H1 (cell line): ENCODE measurements at regions not wholly inside any gene's neighbourhood (a gene's known extent, or its start where the extent isn't known, plus 50 kb on each side); places are given as distances from the start of the nearest gene placed in this dataset.

Experiments used
- CTCF ChIA-PET: fragments of 300-600 bp; sonication (Branson Sonifier 250); formaldehyde crosslinking; loops from one replicate; lab custom pipeline; 2021; ENCODE audit not compliant: partially characterized antibody; lab: Charles Lee
- POLR2A ChIA-PET: fragments of 300-600 bp; sonication (Branson Sonifier 250); formaldehyde crosslinking; loops from one replicate; lab custom pipeline; 2021; ENCODE audit warnings: inconsistent platforms; ENCODE audit not compliant: partially characterized antibody; lab: Charles Lee
- DNase-seq, 2 experiments: peaks; one replicate each; pipeline versions ENCODE4 v3.0.0 to v3.0.0-alpha.2; 2010 to 2022; ENCODE audit warnings: low spot score in 2 of 2, low read depth in 1 of 2, mixed read lengths in 1 of 2
- FAIRE-seq: peaks from 2 replicates; lab custom pipeline; 2011; peaks lifted over from hg19 to GRCh38; lab: Jason Lieb, UNC
- H2AFZ ChIP-seq: 2 replicates; pipeline ENCODE4 v1.8.1; 2012; ENCODE audit warnings: low read length, inconsistent platforms
- H2AK5ac ChIP-seq: 2 replicates; pipeline ENCODE4 v1.6.1; 2013; ENCODE audit warnings: low read depth, low read length
- H2BK120ac ChIP-seq: replicated peaks from 2 replicates; pipeline ENCODE3; 2013; ENCODE audit warnings: low read depth, low read length, inconsistent platforms
- H2BK12ac ChIP-seq: 2 replicates; pipeline ENCODE4 v1.6.1; 2013; ENCODE audit warnings: low read depth, low read length
- H2BK15ac ChIP-seq: 2 replicates; pipeline ENCODE4 v1.6.1; 2013; ENCODE audit warnings: low read length
- H2BK20ac ChIP-seq: 2 replicates; pipeline ENCODE4 v1.6.1; 2013; ENCODE audit warnings: low read length
- H2BK5ac ChIP-seq: 2 replicates; pipeline ENCODE4 v1.6.1; 2013; ENCODE audit warnings: low read depth, low read length
- H3K14ac ChIP-seq: 2 replicates; pipeline ENCODE4 v1.6.1; 2013; ENCODE audit warnings: inconsistent platforms; ENCODE audit not compliant: insufficient read length
- H3K18ac ChIP-seq: 2 replicates; pipeline ENCODE4 v1.6.1; 2013; ENCODE audit warnings: low read length; ENCODE audit errors: extremely low read depth
- H3K23ac ChIP-seq: 2 replicates; pipeline ENCODE4 v1.6.1; 2013; ENCODE audit warnings: inconsistent platforms; ENCODE audit not compliant: insufficient read length
- H3K23me2 ChIP-seq: 2 replicates; pipeline ENCODE4 v1.6.1; 2013; ENCODE audit warnings: low read depth, low read length
- H3K27ac ChIP-seq: 2 replicates; pipeline ENCODE4 v1.6.1; 2011; ENCODE audit warnings: low read depth, low read length, inconsistent platforms
- H3K27me3 ChIP-seq, 4 experiments: replicated peaks in 1 of 4; 1 replicate in 1 of 4; 2 replicates in 3 of 4; pipeline versions ENCODE4 v1.6.1 to v1.8.1; 2011 to 2013; ENCODE audit warnings: low read length in 3 of 4, mild to moderate bottlenecking in 3 of 4, inconsistent platforms in 2 of 4, mixed read lengths in 2 of 4, moderate library complexity in 1 of 4; ENCODE audit not compliant: control insufficient read depth in 3 of 4, insufficient read depth in 3 of 4; ENCODE audit errors: extremely low read depth in 1 of 4
- H3K36me3 ChIP-seq, 4 experiments: 2 replicates each; pipeline versions ENCODE4 v1.6.1 to v1.8.1; 2011 to 2013; ENCODE audit warnings: mild to moderate bottlenecking in 4 of 4, low read length in 3 of 4, moderate library complexity in 2 of 4, control low read depth in 1 of 4, inconsistent platforms in 1 of 4; ENCODE audit not compliant: insufficient read depth in 4 of 4, control insufficient read depth in 2 of 4
- H3K4ac ChIP-seq: replicated peaks from 2 replicates; pipeline ENCODE3; 2013; ENCODE audit warnings: low read length, low read depth, mixed read lengths, inconsistent platforms; ENCODE audit not compliant: insufficient read length
- H3K4me1 ChIP-seq, 4 experiments: replicated peaks in 1 of 4; 1 replicate in 1 of 4; 2 replicates in 3 of 4; pipeline versions ENCODE4 v1.6.1 to v1.8.1; 2011 to 2013; ENCODE audit warnings: low read length in 3 of 4, inconsistent platforms in 2 of 4, mixed read lengths in 1 of 4; ENCODE audit not compliant: insufficient read depth in 4 of 4, control insufficient read depth in 3 of 4
- H3K4me2 ChIP-seq, 2 experiments: 2 replicates each; pipeline versions ENCODE4 v1.6.1 to v1.8.1; 2011 to 2013; ENCODE audit warnings: low read depth in 2 of 2, low read length in 2 of 2, control low read depth in 1 of 2, inconsistent platforms in 1 of 2, mild to moderate bottlenecking in 1 of 2; ENCODE audit not compliant: insufficient read depth in 1 of 2
- H3K4me3 ChIP-seq, 4 experiments: fragments of 200-600, 300-600 bp in 1 of 4; sonication (generic), shearing (Covaris generic), sonication (Bioruptor Twin) in 1 of 4; 2 replicates each; pipeline versions ENCODE4 v1.5.1 to v1.8.1; 2011 to 2016; ENCODE audit warnings: low read length in 4 of 4, low read depth in 3 of 4, control low read depth in 2 of 4, inconsistent platforms in 2 of 4, mild to moderate bottlenecking in 2 of 4, mixed read lengths in 1 of 4, moderate library complexity in 1 of 4; ENCODE audit not compliant: insufficient read depth in 2 of 4; ENCODE audit errors: extremely low read depth in 1 of 4
- H3K56ac ChIP-seq: replicated peaks from 2 replicates; pipeline ENCODE3; 2013; ENCODE audit warnings: low read depth, mild to moderate bottlenecking, mixed read lengths, low read length, inconsistent platforms; ENCODE audit not compliant: insufficient read length
- H3K79me1 ChIP-seq: 2 replicates; pipeline ENCODE4 v1.6.1; 2013; ENCODE audit warnings: low read depth, low read length, control low read depth
- H3K79me2 ChIP-seq, 2 experiments: 2 replicates each; pipeline versions ENCODE4 v1.6.1 to v1.8.1; 2012 to 2013; ENCODE audit warnings: low read length in 2 of 2, mild to moderate bottlenecking in 2 of 2, inconsistent platforms in 1 of 2; ENCODE audit not compliant: insufficient read depth in 2 of 2, control insufficient read depth in 1 of 2
- H3K9ac ChIP-seq, 4 experiments: replicated peaks in 1 of 4; 1 replicate in 1 of 4; 2 replicates in 3 of 4; pipeline versions ENCODE4 v1.6.1 to v1.8.1; 2011 to 2013; ENCODE audit warnings: low read depth in 3 of 4, low read length in 3 of 4, control low read depth in 2 of 4, mild to moderate bottlenecking in 2 of 4, moderate library complexity in 2 of 4, inconsistent platforms in 1 of 4; ENCODE audit errors: extremely low read depth in 1 of 4
- H3K9me3 ChIP-seq, 2 experiments: 2 replicates each; pipeline versions ENCODE4 v1.6.1 to v1.8.1; 2012 to 2013; ENCODE audit warnings: mild to moderate bottlenecking in 2 of 2, moderate library complexity in 2 of 2, control low read depth in 1 of 2, inconsistent platforms in 1 of 2, low read depth in 1 of 2, low read length in 1 of 2, mixed read lengths in 1 of 2; ENCODE audit not compliant: insufficient read depth in 2 of 2
- H4K20me1 ChIP-seq, 2 experiments: replicated peaks in 1 of 2; 2 replicates each; pipeline versions ENCODE3 to v1.8.1; 2011 to 2013; ENCODE audit warnings: inconsistent platforms in 2 of 2, low read length in 2 of 2, mild to moderate bottlenecking in 1 of 2; ENCODE audit not compliant: insufficient read depth in 2 of 2, control insufficient read depth in 1 of 2
- H4K5ac ChIP-seq: 2 replicates; pipeline ENCODE4 v1.6.1; 2013; ENCODE audit warnings: low read length, low read depth, mixed read lengths, inconsistent platforms; ENCODE audit not compliant: insufficient read length
- H4K8ac ChIP-seq: 2 replicates; pipeline ENCODE4 v1.8.0; 2013; ENCODE audit warnings: mild to moderate bottlenecking, moderate library complexity, low read length, inconsistent platforms; ENCODE audit not compliant: insufficient read depth; ENCODE audit errors: extremely low read depth
- H4K91ac ChIP-seq: replicated peaks from 2 replicates; pipeline ENCODE3; 2013; ENCODE audit warnings: low read length, mixed read lengths, inconsistent platforms; ENCODE audit not compliant: insufficient read length
- ASH2L ChIP-seq: fragments of 200-600, 300-600 bp; sonication (generic); IDR thresholded peaks from one replicate; pipeline ENCODE4 v1.7.1; 2017; ENCODE audit warnings: low read length
- BRCA1 ChIP-seq: IDR thresholded peaks from 2 replicates; pipeline ENCODE4 v1.6.1; 2012; ENCODE audit warnings: low read depth, low read length, improper control_type of control experiment
- EZH2 ChIP-seq: fragments of 200-600 bp; sonication (generic); IDR thresholded peaks from 2 replicates; pipeline ENCODE4 v1.7.1; 2012; ENCODE audit warnings: low read depth, mild to moderate bottlenecking, moderate library complexity, low read length, inconsistent platforms; ENCODE audit not compliant: severe bottlenecking
- GTF2F1 ChIP-seq: IDR thresholded peaks from 2 replicates; pipeline ENCODE4 v1.6.1; 2012; ENCODE audit warnings: low read depth, low read length, improper control_type of control experiment, borderline replicate concordance
- HDAC2 ChIP-seq, 2 experiments: fragments of 300-600 bp in 1 of 2; sonication (generic) in 1 of 2; IDR thresholded peaks; 2 replicates each; pipeline ENCODE4 v1.6.1; 2011 to 2012; ENCODE audit warnings: low read depth in 2 of 2, low read length in 2 of 2, mild to moderate bottlenecking in 2 of 2, moderate library complexity in 2 of 2, borderline replicate concordance in 1 of 2, inconsistent platforms in 1 of 2
- RXRA ChIP-seq: IDR thresholded peaks from 2 replicates; pipeline ENCODE4 v1.6.1; 2011; ENCODE audit warnings: low read depth, mild to moderate bottlenecking, low read length, moderate library complexity; ENCODE audit not compliant: insufficient read depth
- SAP30 ChIP-seq: fragments of 300-600 bp; sonication (generic); IDR thresholded peaks from 2 replicates; pipeline ENCODE4 v1.7.1; 2012; ENCODE audit warnings: low read length, moderate library complexity, mild to moderate bottlenecking, inconsistent platforms; ENCODE audit not compliant: insufficient read depth, insufficient replicate concordance
- SIX5 ChIP-seq: IDR thresholded peaks from 2 replicates; pipeline ENCODE4 v1.6.1; 2011; ENCODE audit warnings: mild to moderate bottlenecking, low read depth, low read length
- TAF7 ChIP-seq: optimal IDR thresholded peaks from 2 replicates; pipeline ENCODE3; 2011; ENCODE audit warnings: low read depth, mild to moderate bottlenecking, inconsistent platforms, low read length, moderate library complexity, borderline replicate concordance
- WGBS, 2 experiments: shearing (Covaris generic) in 1 of 2; methylation state at CpG; one replicate each; pipeline versions ENCODE4 v1.1.6 to v1.1.7; 2013 to 2015; ENCODE audit warnings: low lambda C conversion rate in 2 of 2, mixed read lengths in 2 of 2, inconsistent platforms in 1 of 2, low coverage in 1 of 2, missing lambda C conversion rate in 1 of 2; ENCODE audit not compliant: insufficient replicate concordance in 2 of 2, insufficient coverage in 1 of 2, insufficient read length in 1 of 2; ENCODE audit errors: extremely low coverage in 1 of 2, missing lambda C conversion rate in 1 of 2; 5-methylcytosine and 5-hydroxymethylcytosine counted together
- TF ChIP-seq, protein P1 (sequence below): IDR thresholded peaks from 2 replicates; pipeline ENCODE4 v1.6.1; 2011; ENCODE audit warnings: low read length, improper control_type of control experiment
- TF ChIP-seq, protein P2 (sequence below): IDR thresholded peaks from 2 replicates; pipeline ENCODE4 v1.6.1; 2012; ENCODE audit warnings: low read length, inconsistent platforms

DNA sequence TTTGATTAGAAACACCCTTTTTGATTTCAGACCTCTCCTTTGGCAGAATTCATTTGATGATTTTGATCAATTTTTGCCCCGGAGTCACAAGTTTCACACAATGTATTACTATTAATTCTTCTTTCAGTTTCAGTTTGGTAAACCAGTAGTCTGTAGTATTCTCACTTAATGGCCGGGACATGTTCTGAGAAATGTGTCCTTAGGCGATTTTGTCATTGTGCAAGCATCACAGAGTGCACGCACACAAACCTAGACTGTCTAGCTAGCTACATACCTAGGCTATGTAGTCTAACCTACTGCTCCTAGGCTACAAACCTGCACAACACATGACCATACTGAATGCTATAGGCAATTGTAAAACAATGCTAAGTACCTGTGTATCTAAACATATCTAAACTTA lies 662.5 kb downstream of the IRX1 start:
- H3K4me3 ChIP-seq = no peak overlapping the region
- no peaks in the 10 kb centered on the region for H3K79me1 ChIP-seq
- no peak overlapping the region for H3K4me2 ChIP-seq
- no peak overlapping the region for H2AK5ac ChIP-seq
- H3K14ac ChIP-seq = no peak overlapping the region
- FAIRE-seq (no peak), DNase-seq (no peak)
- H3K4me1 ChIP-seq = peaks cover 0 to 2% (median 0%) of the 10 kb centered on the region in 4 experiments; a peak in 2 of 7 replicates
- CTCF ChIA-PET = no interaction called here
- H2AFZ ChIP-seq = no peak overlapping the region
- no peak overlapping the region for H3K56ac ChIP-seq
- H3K9me3 ChIP-seq = no peaks in the 10 kb centered on the region
- H3K27me3 ChIP-seq = no peaks in the 10 kb centered on the region
- no peak overlapping the region for H2BK5ac ChIP-seq
- no peaks in the 10 kb centered on the region for H3K79me2 ChIP-seq
- H3K18ac ChIP-seq = no peak overlapping the region
- H3K23ac ChIP-seq = no peak overlapping the region
- no peak overlapping the region for H4K8ac ChIP-seq
- WGBS, 2 experiments = 92% methylated on average over 4 of the region's 4 CpGs; no CpG with 5 or more reads in 1 of the 2 experiments
- H3K9ac ChIP-seq = no peak overlapping the region
- POLR2A ChIA-PET = no interaction called here
- H3K27ac ChIP-seq = no peak overlapping the region
- H2BK12ac ChIP-seq = no peak overlapping the region
- H2BK20ac ChIP-seq = no peak overlapping the region
- no peak overlapping the region for H3K4ac ChIP-seq
- no peaks in the 10 kb centered on the region; the same call in 1 of the 2 replicates for H3K23me2 ChIP-seq
- H4K91ac ChIP-seq = no peak overlapping the region
- no peak overlapping the region for H2BK15ac ChIP-seq
- no peaks in the 10 kb centered on the region for H3K36me3 ChIP-seq
- no peak overlapping the region for H4K5ac ChIP-seq
- H2BK120ac ChIP-seq = no peak overlapping the region
- no peaks in the 10 kb centered on the region for H4K20me1 ChIP-seq
- TF ChIP-seq SIX5 (no peak), EZH2 (no peak), TAF7 (no peak), BRCA1 (no peak), HDAC2 (IDR thresholded peaks at IDR 0.05; ENCODE audit: borderline replicate concordance in 1 of 2, low read depth in 2 of 2, low read length in 2 of 2) (no peak), GTF2F1 (no peak), ASH2L (no peak), SAP30 (no peak), RXRA (no peak)
- TF ChIP-seq, protein P1, sequence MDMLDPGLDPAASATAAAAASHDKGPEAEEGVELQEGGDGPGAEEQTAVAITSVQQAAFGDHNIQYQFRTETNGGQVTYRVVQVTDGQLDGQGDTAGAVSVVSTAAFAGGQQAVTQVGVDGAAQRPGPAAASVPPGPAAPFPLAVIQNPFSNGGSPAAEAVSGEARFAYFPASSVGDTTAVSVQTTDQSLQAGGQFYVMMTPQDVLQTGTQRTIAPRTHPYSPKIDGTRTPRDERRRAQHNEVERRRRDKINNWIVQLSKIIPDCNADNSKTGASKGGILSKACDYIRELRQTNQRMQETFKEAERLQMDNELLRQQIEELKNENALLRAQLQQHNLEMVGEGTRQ = no peak
- TF ChIP-seq, protein P2, sequence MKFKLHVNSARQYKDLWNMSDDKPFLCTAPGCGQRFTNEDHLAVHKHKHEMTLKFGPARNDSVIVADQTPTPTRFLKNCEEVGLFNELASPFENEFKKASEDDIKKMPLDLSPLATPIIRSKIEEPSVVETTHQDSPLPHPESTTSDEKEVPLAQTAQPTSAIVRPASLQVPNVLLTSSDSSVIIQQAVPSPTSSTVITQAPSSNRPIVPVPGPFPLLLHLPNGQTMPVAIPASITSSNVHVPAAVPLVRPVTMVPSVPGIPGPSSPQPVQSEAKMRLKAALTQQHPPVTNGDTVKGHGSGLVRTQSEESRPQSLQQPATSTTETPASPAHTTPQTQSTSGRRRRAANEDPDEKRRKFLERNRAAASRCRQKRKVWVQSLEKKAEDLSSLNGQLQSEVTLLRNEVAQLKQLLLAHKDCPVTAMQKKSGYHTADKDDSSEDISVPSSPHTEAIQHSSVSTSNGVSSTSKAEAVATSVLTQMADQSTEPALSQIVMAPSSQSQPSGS = no peak
